GM19467 (cell line): ENCODE measurements at regions not wholly inside any gene's neighbourhood (a gene's known extent, or its start where the extent isn't known, plus 50 kb on each side); places are given as distances from the start of the nearest gene placed in this dataset.

Source experiments
- ATAC-seq: cut with Tn5 transposase; IDR thresholded peaks from one replicate; pipeline ENCODE4 v1.9.1; 2021; ENCODE audit warnings: mild to moderate bottlenecking, moderate library complexity; ENCODE audit not compliant: unreplicated experiment

DNA sequence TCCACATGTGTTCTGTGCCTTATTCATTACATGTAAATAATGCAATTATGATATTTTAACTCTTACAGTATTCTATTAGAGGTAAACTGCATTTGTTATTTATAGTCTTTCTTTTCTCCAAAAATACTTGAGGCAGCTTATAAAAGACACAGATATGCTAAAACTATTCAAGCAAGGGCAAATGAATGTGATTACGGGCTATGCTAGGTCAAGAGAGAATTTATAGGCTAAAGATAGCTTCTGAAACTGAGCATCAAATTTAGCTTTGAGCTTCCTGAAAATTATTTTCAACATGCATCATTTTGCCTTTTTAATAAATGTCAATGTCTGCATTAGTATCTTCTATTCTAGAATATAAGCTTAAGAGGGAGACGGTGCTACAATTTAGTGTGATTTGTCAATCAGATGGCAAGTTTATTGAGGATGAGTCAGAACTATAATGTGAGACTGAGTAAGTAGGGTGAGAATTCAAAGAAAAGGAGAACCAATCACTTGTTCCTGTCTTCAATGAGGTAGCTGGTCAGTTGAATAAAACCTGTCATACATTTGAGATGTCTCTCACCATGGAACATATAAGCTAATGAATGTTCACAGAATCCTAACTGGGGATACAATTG is 669.4 kb upstream of the CITED2 start:
- no peak for ATAC-seq

GRCh38 chr6:140043357-140043756 is 668.9 kb upstream of the CITED2 start:
- no peak for ATAC-seq

DNA sequence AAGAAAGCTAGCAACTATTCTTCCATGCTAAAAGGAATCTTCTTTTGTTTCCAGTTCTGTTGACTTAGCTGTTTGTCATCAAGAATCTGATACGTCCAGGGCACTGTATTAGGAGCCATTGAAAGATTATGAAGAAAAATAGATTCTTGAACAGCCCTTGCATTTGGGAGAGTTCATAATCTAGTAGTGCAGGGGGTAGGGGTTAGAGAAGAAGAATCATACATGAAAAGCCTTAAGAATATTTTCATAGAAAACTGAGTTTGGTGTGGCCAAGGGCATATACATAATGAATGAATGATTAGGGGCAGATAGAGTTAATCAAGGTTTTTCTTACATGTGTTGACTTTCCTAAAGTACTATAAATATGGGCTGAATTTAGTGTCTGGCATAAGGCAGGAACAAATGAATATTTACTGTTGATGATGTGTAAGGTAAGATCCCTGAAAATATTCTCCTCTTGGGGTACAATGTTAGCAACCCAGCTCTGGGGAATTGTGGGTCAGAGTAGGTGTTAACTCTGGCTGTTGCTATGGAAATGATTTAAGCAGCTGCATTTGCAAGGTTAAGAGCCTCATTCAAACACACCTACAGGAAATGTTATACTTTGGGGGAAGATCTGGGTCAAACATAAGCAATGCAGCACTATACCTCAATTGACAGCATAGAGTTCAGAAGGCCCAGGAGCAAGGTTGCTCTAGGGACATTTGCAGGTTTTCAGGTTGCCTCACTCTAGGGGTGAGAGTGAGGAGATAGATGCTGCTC is 667.3 kb upstream of the CITED2 start:
- no peak for ATAC-seq

GRCh38 chr6:140041056-140041455 is 666.6 kb upstream of the CITED2 start:
- ATAC-seq: no peak

DNA sequence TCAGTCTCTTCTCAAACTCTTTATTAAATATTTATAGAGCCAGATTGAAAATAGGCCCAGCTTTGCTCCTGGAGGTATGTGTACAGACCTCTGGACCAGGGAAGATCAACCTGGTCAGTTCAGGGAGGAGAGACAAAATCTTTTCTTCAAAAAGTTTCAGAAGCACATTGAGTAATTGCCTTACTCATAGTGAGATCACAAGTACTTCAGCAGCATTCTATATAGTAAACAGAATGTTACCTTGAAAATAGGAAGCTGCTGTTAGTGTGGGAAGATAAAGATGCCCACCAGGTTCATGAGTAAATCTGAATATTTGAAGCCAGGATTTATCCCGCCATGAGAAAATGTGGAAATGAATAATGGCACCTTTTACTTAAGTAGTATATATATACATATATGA is 665.9 kb upstream of the CITED2 start:
- no peak for ATAC-seq

GRCh38 chr6:140039364-140039763 is 664.9 kb upstream of the CITED2 start:
- ATAC-seq: no peak

- no peak for ATAC-seq
Observed at GRCh38 chr6:140036196-140036595, 661.7 kb upstream of the CITED2 start.

- ATAC-seq: no peak
Observed at GRCh38 chr6:140032189-140032588, 657.7 kb upstream of the CITED2 start.

DNA sequence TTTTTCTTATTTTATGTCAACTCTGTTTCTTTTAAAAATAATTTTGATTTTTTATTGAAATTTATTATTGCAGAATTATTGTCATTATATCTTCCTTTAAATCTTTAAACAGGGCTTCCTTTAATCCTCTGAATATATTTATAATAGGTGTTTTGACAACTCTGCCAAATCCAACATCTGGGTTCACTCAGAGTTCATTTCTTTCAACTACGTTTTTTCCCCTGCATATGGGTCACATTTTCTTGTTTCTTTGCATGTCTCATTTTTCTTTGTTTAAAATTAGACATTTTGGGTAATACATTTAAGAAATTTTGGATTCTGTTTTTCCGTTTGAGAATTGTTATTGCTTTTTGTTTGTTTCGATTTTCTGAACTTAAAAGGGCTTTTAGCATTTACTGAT is 655.1 kb upstream of the CITED2 start:
- no peak for ATAC-seq

DNA sequence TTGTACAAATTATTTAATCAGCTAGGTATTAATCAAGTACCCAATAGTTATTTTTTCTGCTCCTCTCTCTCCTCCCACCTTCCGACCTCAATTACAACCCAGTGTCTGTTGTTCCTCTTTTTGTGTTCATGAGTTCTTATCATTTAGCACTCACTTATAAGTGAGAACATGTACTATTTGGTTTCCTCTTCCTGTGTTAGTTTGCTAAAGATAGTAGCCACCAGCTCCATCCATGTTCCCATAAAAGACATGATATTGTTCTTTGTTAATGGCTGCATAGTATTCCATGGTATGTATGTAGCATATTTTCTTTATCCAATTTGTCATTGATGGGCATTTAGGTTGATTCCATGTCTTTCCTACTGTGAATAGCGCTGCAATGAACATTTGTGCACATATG is 652.8 kb upstream of the CITED2 start:
- ATAC-seq: no peak

DNA sequence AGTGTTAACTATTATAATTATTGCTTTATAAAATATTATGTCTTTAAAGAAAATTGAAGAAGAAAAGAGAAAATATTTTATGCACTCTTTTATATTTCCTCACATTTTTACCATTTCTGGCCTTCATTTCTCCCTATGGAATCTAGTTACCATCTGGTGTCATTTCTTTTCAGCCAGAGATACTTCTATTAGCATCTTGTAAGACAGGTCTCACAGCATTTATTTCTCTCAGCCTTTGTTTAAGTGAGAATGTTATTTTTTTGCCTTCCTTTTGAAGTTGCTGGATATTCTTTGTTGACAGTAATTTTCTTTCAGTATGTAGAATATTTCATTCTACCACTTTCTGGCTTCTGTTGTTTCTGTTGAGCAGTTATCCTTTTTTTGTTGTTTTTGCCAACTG is 652.1 kb upstream of the CITED2 start:
- no peak for ATAC-seq

DNA sequence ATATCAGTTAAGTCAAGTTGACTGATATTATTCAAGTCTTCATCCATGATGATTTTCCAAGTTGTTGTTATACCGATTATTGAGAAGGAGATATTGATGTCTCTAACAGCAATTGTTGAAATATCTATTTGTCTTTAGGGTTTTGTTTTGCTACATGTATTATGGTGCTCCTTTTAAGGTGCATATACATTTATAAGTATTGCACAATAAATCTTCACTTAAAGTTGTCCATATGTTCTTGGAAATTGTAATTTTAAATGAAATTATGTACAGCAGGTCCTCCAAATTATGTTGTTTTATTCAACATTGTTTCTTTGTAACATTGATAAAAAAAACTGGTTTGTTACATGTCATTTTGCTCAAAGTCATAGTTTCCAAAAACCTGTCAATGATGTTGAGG is 650.7 kb upstream of the CITED2 start:
- ATAC-seq: no peak

DNA sequence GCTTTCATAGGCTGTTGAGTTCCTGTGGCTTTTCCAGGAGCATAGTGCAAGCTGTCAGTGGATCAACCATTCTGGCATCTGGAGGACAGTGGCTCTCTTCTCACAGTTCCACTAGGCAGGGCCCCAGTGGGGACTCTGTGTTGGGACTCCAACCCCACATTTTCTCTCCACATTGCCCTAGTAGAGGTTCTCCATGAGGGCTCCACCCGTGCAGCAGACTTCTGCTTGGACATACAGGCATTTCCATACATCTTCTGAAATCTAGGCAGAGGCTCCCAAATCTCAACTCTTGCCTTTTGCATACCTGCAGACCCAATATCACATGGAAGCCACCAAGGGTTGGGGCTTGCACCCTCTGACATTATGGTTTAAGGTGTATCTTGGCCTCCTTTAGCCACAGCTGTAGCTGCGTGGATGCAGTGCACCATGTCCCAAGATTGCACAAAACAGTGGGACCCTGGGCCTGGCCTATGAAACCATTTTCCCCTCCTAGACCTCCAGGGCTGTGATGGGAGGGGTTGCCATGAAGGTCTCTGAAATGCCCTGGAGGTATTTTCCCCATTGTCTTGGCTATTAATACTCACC is 645.9 kb upstream of the CITED2 start:
- ATAC-seq: no peak

- no peak for ATAC-seq
Observed at GRCh38 chr6:140018588-140018987, 644.1 kb upstream of the CITED2 start.

DNA sequence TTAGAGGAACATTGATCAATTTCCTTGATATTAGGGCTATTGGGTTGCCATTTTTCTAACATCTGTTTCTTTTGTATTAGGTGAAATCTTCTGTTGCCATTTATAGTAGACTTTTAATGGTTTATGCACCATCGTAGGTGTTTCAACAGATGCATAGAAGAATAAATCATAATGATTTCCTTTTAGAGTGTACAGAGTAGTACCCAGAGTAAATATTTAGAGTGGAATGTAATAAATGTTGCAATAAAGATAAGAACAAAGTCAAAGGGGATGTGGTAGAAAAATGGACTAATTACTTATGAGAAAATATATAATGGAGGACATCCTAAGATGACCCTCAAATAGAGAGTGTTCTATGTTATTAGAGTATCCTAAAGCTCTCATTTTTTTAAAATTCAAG is 643.0 kb upstream of the CITED2 start:
- ATAC-seq: no peak

GRCh38 chr6:140012150-140012549 is 637.7 kb upstream of the CITED2 start:
- no peak for ATAC-seq

DNA sequence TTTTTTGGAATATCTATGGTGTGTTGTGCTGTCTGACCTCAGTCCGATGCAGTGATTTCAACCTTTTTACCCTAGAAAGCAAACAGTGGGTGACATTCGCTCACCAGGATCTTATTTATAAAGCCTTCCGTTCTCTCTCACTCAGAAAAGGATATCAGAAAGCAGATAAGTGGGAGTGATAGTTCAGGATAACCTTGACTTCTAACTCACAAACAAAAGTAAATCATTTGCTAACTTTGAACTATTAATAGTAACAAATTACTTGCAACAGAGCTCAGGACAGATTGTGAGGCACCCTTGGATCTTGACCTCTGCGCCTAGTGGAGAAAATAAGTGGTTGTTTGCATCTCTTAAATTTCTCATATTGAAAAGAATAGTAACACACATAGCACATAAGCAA is 637.1 kb upstream of the CITED2 start:
- no peak for ATAC-seq

DNA sequence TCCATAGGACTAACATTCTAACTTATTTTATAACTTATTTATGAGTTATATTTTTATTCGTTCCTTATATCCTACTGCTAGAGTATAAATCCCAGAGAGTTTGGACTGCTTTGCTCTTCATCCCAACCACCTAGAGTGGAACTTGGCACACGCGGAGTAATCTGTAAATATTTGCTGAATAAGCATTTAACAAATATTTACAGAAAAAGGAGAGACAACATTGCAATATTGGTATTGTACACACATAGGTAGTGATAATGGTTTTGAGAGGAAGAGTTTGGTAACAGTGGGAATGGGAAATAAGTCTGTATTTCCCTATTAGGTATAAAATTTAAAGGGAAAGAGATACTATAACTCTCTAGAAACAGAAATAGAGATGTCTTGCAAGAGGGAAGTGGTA is 634.8 kb upstream of the CITED2 start:
- ATAC-seq: no peak

DNA sequence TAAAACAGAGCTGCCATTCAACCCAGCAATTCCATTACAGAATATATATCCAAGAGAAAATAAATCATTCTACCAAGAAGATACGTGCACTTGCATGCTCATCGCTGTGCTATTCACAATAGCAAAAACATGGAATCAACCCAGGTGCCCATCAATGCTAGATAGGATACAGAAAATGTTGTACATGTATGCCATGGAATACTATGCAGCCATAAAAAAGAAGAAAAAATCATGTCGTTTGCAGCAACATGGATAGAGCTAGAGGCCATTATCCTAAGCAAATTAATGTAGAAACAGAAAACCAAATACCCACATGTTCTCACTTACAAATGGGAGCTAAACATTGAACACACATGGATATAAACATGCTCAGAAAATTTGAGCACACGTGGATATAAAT is 633.1 kb upstream of the CITED2 start:
- ATAC-seq: no peak

GRCh38 chr6:140003217-140003616 is 628.8 kb upstream of the CITED2 start:
- no peak for ATAC-seq

GRCh38 chr6:140002396-140003022 is 628.1 kb upstream of the CITED2 start:
- ATAC-seq: no peak

DNA sequence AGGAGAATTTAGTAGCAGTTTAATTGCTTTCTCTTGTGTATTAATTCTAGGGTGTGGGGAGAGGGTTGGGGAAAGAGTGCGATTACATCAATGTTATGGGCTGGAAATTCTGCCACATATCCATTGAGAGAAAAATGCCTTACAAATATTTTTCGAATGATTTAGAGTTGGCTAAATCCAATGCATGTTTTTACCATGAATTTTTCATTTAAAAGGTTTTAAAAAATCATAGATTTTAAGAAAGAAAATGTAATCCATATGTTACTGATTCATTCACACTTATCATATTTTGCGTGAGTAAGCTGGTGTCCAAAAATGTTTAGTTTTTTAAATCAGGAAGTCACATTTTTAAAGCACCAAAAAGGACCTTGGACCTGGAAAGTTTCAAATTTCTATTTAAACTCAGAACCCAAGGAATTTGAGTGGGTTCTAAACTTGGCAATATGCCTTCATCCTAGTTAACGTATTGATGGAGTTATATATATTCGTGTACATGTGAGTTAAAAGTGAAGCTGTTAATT is 627.4 kb upstream of the CITED2 start:
- no peak for ATAC-seq
